ENCODE measurements at regions not wholly inside any gene's neighbourhood (a gene's known extent, or its start where the extent isn't known, plus 50 kb on each side); places are given as distances from the start of the nearest gene placed in this dataset.

DNA sequence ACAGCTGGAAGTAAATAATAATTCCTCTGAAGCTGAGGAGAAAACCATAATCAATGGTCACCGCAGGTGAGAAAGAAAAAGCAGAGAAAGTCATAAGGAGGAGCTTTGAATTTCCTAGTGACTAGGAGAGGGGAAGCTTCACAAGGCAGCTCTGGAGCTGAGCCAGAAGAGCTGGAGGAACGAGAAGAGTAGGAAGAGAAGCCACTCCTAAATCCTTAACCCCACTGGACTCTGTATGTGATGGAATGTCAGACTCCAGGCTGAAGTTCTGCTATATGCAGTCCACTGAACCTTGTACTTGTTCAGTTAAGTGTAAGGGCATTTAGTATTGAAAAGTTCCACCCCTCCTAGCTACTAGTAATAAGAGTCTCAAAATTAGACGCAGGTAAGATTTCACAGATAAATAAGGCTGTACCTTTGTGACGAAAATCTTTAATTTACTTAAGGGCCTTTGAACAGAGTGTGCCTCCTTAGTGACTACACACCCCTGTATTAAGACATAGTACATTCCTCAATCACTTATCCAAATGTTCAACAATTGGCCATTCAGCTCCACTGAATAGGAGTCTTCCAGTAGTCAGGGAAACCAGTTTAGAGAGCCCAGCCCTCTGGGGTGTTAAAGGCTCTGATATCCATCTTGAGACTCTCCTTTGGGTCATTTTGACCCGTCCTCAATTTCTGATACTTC is 71.4 kb upstream of the UFL1 start:
- TF ChIP-seq EZH2 (IDR thresholded peaks at IDR 0.05; ENCODE audit: borderline replicate concordance, low read depth, low read length, severe bottlenecking): no peak
- no peak for TF ChIP-seq POLR2AphosphoS5 (IDR thresholded peaks at IDR 0.05; ENCODE audit: insufficient read depth, low read depth, low read length)
- TF ChIP-seq, protein P1, sequence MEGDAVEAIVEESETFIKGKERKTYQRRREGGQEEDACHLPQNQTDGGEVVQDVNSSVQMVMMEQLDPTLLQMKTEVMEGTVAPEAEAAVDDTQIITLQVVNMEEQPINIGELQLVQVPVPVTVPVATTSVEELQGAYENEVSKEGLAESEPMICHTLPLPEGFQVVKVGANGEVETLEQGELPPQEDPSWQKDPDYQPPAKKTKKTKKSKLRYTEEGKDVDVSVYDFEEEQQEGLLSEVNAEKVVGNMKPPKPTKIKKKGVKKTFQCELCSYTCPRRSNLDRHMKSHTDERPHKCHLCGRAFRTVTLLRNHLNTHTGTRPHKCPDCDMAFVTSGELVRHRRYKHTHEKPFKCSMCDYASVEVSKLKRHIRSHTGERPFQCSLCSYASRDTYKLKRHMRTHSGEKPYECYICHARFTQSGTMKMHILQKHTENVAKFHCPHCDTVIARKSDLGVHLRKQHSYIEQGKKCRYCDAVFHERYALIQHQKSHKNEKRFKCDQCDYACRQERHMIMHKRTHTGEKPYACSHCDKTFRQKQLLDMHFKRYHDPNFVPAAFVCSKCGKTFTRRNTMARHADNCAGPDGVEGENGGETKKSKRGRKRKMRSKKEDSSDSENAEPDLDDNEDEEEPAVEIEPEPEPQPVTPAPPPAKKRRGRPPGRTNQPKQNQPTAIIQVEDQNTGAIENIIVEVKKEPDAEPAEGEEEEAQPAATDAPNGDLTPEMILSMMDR (IDR thresholded peaks at IDR 0.05; ENCODE audit: extremely low read depth in 1 of 2, insufficient read depth in 1 of 2, low read depth in 1 of 2, low read length in 2 of 2): no peak
